SW 1271 (cell line): ENCODE measurements at regions not wholly inside any gene's neighbourhood (a gene's known extent, or its start where the extent isn't known, plus 50 kb on each side); places are given as distances from the start of the nearest gene placed in this dataset.
A peak's percentile ranks its signal among the peaks of the same experiment; 100 is the strongest.

ENCODE experiments used
- DNase-seq, 2 experiments: peaks; one replicate each; lab custom pipeline; 2025; lab: John Stamatoyannopoulos, UW

GRCh38 chr10:44854693-44855350 lies 56.3 kb upstream of the TMEM72 start:
- DNase-seq = no peak

GRCh38 chr10:44856696-44857095 lies 54.4 kb upstream of the TMEM72 start:
- DNase-seq = no peak

- peak in 1 of 2 experiments; percentile 2 for DNase-seq
Observed at GRCh38 chr10:44857363-44858016, 53.6 kb upstream of the TMEM72 start.

- no peak for DNase-seq
Observed at GRCh38 chr10:44858017-44858371, 53.1 kb upstream of the TMEM72 start.

- DNase-seq = no peak
Observed at GRCh38 chr10:44858988-44859387, 52.1 kb upstream of the TMEM72 start.

- DNase-seq = no peak
Observed at GRCh38 chr10:44859546-44860285, 51.4 kb upstream of the TMEM72 start.

GRCh38 chr10:44860811-44861736 lies 50.1 kb upstream of the TMEM72 start:
- no peak for DNase-seq
